ENCODE measurements at regions not wholly inside any gene's neighbourhood (a gene's known extent, or its start where the extent isn't known, plus 50 kb on each side); places are given as distances from the start of the nearest gene placed in this dataset.
"Not testable (repeated sequence)": the region's sequence is repeated elsewhere in the genome, so short reads cannot be mapped to it uniquely, and the experiment has no call there.

GRCh38 chr20:52011093-52011492, 180.5 kb downstream of the ZFP64 start:
- no peak for DNase-seq (ENCODE audit: low read depth, low spot score)
- Histone ChIP-seq H3K9me3 (ENCODE audit: control insufficient read depth, insufficient read depth, low read length) (no peaks in the 10 kb centered on the region), H3K36me3 (ENCODE audit: control insufficient read depth, insufficient read depth, low read length) (no peaks in the 10 kb centered on the region), H3K4me3 (ENCODE audit: low read length) (no peak overlapping the region), H3K4me1 (ENCODE audit: control insufficient read depth, insufficient read depth, low read length) (no peaks in the 10 kb centered on the region), H3K27me3 (ENCODE audit: control insufficient read depth, insufficient read depth, low read length) (no peaks in the 10 kb centered on the region), H3K27ac (ENCODE audit: low read length) (no peak overlapping the region)
- no CpG with 5 or more reads among the region's 3 CpGs for WGBS (ENCODE audit: insufficient coverage, insufficient read length)

- DNase-seq (ENCODE audit: low read depth, low spot score) = no peak
- Histone ChIP-seq H3K9me3 (ENCODE audit: control insufficient read depth, insufficient read depth, low read length) (no peaks in the 10 kb centered on the region), H3K27ac (ENCODE audit: low read length) (no peak overlapping the region), H3K27me3 (ENCODE audit: control insufficient read depth, insufficient read depth, low read length) (no peaks in the 10 kb centered on the region), H3K4me3 (ENCODE audit: low read length) (no peak overlapping the region), H3K4me1 (ENCODE audit: control insufficient read depth, insufficient read depth, low read length) (no peaks in the 10 kb centered on the region), H3K36me3 (ENCODE audit: control insufficient read depth, insufficient read depth, low read length) (no peaks in the 10 kb centered on the region)
- WGBS (ENCODE audit: insufficient coverage, insufficient read length) = no CpG with 5 or more reads among the region's 11 CpGs
Observed at GRCh38 chr20:52010541-52010940, 181.0 kb downstream of the ZFP64 start.

- DNase-seq (ENCODE audit: low read depth, low spot score) = no peak
- Histone ChIP-seq H3K27me3 (ENCODE audit: control insufficient read depth, insufficient read depth, low read length) (no peaks in the 10 kb centered on the region), H3K4me1 (ENCODE audit: control insufficient read depth, insufficient read depth, low read length) (peaks cover 3% of the 10 kb centered on the region; the same call in 1 of the 2 replicates), H3K36me3 (ENCODE audit: control insufficient read depth, insufficient read depth, low read length) (no peaks in the 10 kb centered on the region), H3K9me3 (ENCODE audit: control insufficient read depth, insufficient read depth, low read length) (no peaks in the 10 kb centered on the region), H3K4me3 (ENCODE audit: low read length) (no peak overlapping the region), H3K27ac (ENCODE audit: low read length) (no peak overlapping the region)
- no CpG with 5 or more reads among the region's 6 CpGs for WGBS (ENCODE audit: insufficient coverage, insufficient read length)
Observed at GRCh38 chr20:52008874-52009273, 182.7 kb downstream of the ZFP64 start.

- no peak for DNase-seq (ENCODE audit: low read depth, low spot score)
- WGBS (ENCODE audit: insufficient coverage, insufficient read length) = no CpG with 5 or more reads among the region's 3 CpGs
- H3K4me1 ChIP-seq (ENCODE audit: control insufficient read depth, insufficient read depth, low read length) = peaks cover 4% of the 10 kb centered on the region; the same call in 1 of the 2 replicates
- no peaks in the 10 kb centered on the region for H3K27me3 ChIP-seq (ENCODE audit: control insufficient read depth, insufficient read depth, low read length)
- H3K27ac ChIP-seq (ENCODE audit: low read length) = no peak overlapping the region
- no peaks in the 10 kb centered on the region for H3K9me3 ChIP-seq (ENCODE audit: control insufficient read depth, insufficient read depth, low read length)
- no peak overlapping the region for H3K4me3 ChIP-seq (ENCODE audit: low read length)
- H3K36me3 ChIP-seq (ENCODE audit: control insufficient read depth, insufficient read depth, low read length) = no peaks in the 10 kb centered on the region
Observed at GRCh38 chr20:52004715-52005114, 186.9 kb downstream of the ZFP64 start.

GRCh38 chr20:52004018-52004417, 187.6 kb downstream of the ZFP64 start:
- Histone ChIP-seq H3K27ac (ENCODE audit: low read length) (no peak overlapping the region), H3K27me3 (ENCODE audit: control insufficient read depth, insufficient read depth, low read length) (no peaks in the 10 kb centered on the region), H3K36me3 (ENCODE audit: control insufficient read depth, insufficient read depth, low read length) (no peaks in the 10 kb centered on the region), H3K4me1 (ENCODE audit: control insufficient read depth, insufficient read depth, low read length) (peaks cover 4% of the 10 kb centered on the region; the same call in 1 of the 2 replicates), H3K4me3 (ENCODE audit: low read length) (no peak overlapping the region), H3K9me3 (ENCODE audit: control insufficient read depth, insufficient read depth, low read length) (no peaks in the 10 kb centered on the region)
- no CpG with 5 or more reads among the region's 5 CpGs for WGBS (ENCODE audit: insufficient coverage, insufficient read length)
- no peak for DNase-seq (ENCODE audit: low read depth, low spot score)

- no peaks in the 10 kb centered on the region for H3K27me3 ChIP-seq (ENCODE audit: control insufficient read depth, insufficient read depth, low read length)
- DNase-seq (ENCODE audit: low read depth, low spot score) = no peak
- H3K4me1 ChIP-seq (ENCODE audit: control insufficient read depth, insufficient read depth, low read length) = peaks cover 4% of the 10 kb centered on the region; the same call in 1 of the 2 replicates
- H3K4me3 ChIP-seq (ENCODE audit: low read length) = no peak overlapping the region
- WGBS (ENCODE audit: insufficient coverage, insufficient read length) = no CpG with 5 or more reads among the region's 5 CpGs
- H3K9me3 ChIP-seq (ENCODE audit: control insufficient read depth, insufficient read depth, low read length) = no peaks in the 10 kb centered on the region
- no peaks in the 10 kb centered on the region for H3K36me3 ChIP-seq (ENCODE audit: control insufficient read depth, insufficient read depth, low read length)
- no peak overlapping the region for H3K27ac ChIP-seq (ENCODE audit: low read length)
Observed at GRCh38 chr20:52003415-52003814, 188.2 kb downstream of the ZFP64 start.

- Histone ChIP-seq H3K4me3 (ENCODE audit: low read length) (no peak overlapping the region), H3K9me3 (ENCODE audit: control insufficient read depth, insufficient read depth, low read length) (no peaks in the 10 kb centered on the region), H3K36me3 (ENCODE audit: control insufficient read depth, insufficient read depth, low read length) (no peaks in the 10 kb centered on the region), H3K27me3 (ENCODE audit: control insufficient read depth, insufficient read depth, low read length) (no peaks in the 10 kb centered on the region), H3K27ac (ENCODE audit: low read length) (no peak overlapping the region), H3K4me1 (ENCODE audit: control insufficient read depth, insufficient read depth, low read length) (peaks cover 4% of the 10 kb centered on the region; the same call in 1 of the 2 replicates)
- DNase-seq (ENCODE audit: low read depth, low spot score) = no peak
- WGBS (ENCODE audit: insufficient coverage, insufficient read length) = no CpG with 5 or more reads among the region's 8 CpGs
Observed at GRCh38 chr20:52001999-52002666, 189.4 kb downstream of the ZFP64 start.

- H3K9me3 ChIP-seq (ENCODE audit: control insufficient read depth, insufficient read depth, low read length); H3K4me3 ChIP-seq (ENCODE audit: low read length); DNase-seq (ENCODE audit: low read depth, low spot score); H3K4me1 ChIP-seq (ENCODE audit: control insufficient read depth, insufficient read depth, low read length); H3K36me3 ChIP-seq (ENCODE audit: control insufficient read depth, insufficient read depth, low read length); H3K27ac ChIP-seq (ENCODE audit: low read length); H3K27me3 ChIP-seq (ENCODE audit: control insufficient read depth, insufficient read depth, low read length): not testable (repeated sequence)
- WGBS (ENCODE audit: insufficient coverage, insufficient read length) = no CpG with 5 or more reads among the region's 4 CpGs
Observed at GRCh38 chr20:51997281-51997936, 194.2 kb downstream of the ZFP64 start.

- WGBS (ENCODE audit: insufficient coverage, insufficient read length) = no CpG with 5 or more reads among the region's 3 CpGs
- DNase-seq (ENCODE audit: low read depth, low spot score) = no peak
Observed at GRCh38 chr20:51995551-51995951, 193.2 kb upstream of the SALL4 start.

GRCh38 chr20:51994751-51995417, 192.6 kb upstream of the SALL4 start:
- H3K4me1 ChIP-seq (ENCODE audit: control insufficient read depth, insufficient read depth, low read length) = no peaks in the 10 kb centered on the region
- no peak overlapping the region for H3K4me3 ChIP-seq (ENCODE audit: low read length)
- H3K36me3 ChIP-seq (ENCODE audit: control insufficient read depth, insufficient read depth, low read length) = no peaks in the 10 kb centered on the region
- H3K27ac ChIP-seq (ENCODE audit: low read length) = no peak overlapping the region
- H3K9me3 ChIP-seq (ENCODE audit: control insufficient read depth, insufficient read depth, low read length) = no peaks in the 10 kb centered on the region
- no peaks in the 10 kb centered on the region for H3K27me3 ChIP-seq (ENCODE audit: control insufficient read depth, insufficient read depth, low read length)
- no peak for DNase-seq (ENCODE audit: low read depth, low spot score)
- WGBS (ENCODE audit: insufficient coverage, insufficient read length) = no CpG with 5 or more reads among the region's 10 CpGs

More at GRCh38 chr20:51995551-51995951, 193.2 kb upstream of the SALL4 start:
- Histone ChIP-seq H3K27me3 (ENCODE audit: control insufficient read depth, insufficient read depth, low read length) (no peaks in the 10 kb centered on the region), H3K36me3 (ENCODE audit: control insufficient read depth, insufficient read depth, low read length) (no peaks in the 10 kb centered on the region), H3K9me3 (ENCODE audit: control insufficient read depth, insufficient read depth, low read length) (no peaks in the 10 kb centered on the region), H3K4me1 (ENCODE audit: control insufficient read depth, insufficient read depth, low read length) (no peaks in the 10 kb centered on the region), H3K4me3 (ENCODE audit: low read length) (no peak overlapping the region), H3K27ac (ENCODE audit: low read length) (no peak overlapping the region)
